ENCODE measurements at regions not wholly inside any gene's neighbourhood (a gene's known extent, or its start where the extent isn't known, plus 50 kb on each side); places are given as distances from the start of the nearest gene placed in this dataset.

DNA sequence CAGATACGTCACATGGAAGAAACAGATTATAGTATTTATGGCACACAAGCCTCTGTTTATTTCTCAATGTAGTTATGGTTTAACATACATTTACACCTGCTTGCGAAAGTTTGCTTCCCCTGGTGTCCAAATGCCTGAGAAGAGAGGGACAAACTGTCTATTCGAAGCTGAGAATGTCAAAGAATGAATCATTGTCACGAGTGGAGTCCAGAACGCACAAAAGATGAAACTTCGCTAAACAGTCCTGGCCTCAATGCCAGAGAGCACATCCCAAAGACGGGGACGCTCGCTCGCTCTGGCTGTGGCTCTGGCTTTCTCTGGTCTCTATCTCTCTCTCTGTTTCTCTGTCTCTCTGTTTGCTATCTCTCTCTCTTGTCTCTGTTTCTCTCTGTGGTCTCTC is 298.8 kb downstream of the FOXL1 start:
- Histone ChIP-seq H3K9me3 (no peaks in the 10 kb centered on the region), H3K4me1 (ENCODE audit: control insufficient read depth in 1 of 2, extremely low read depth in 1 of 2, insufficient read depth in 2 of 2, low read length in 2 of 2) (no peaks in the 10 kb centered on the region), H3K27me3 (replicated peaks in 1 of 2; ENCODE audit: control insufficient read depth in 2 of 2, extremely low read depth in 1 of 2, insufficient read depth in 2 of 2, low read length in 1 of 2) (peaks cover 0 to 50% of the 10 kb centered on the region in 2 experiments), H3K27ac (ENCODE audit: low read length) (no peak overlapping the region), H3K4me3 (ENCODE audit: control insufficient read depth in 1 of 2, extremely low read depth in 1 of 2, low read length in 1 of 2) (no peak overlapping the region), H3K36me3 (ENCODE audit: control insufficient read depth in 2 of 2, extremely low read depth in 1 of 2, insufficient read depth in 1 of 2, low read length in 1 of 2) (no peaks in the 10 kb centered on the region)
- no peak overlapping the region for H3K27ac Mint-ChIP-seq
- peaks cover 0 to 5% (median 0%) of the 10 kb centered on the region in 3 donors for H3K4me1 Mint-ChIP-seq
- H3K36me3 Mint-ChIP-seq: no peaks in the 10 kb centered on the region
- ChIA-PET POLR2A (no interaction called here), CTCF (no interaction called here)
- peaks cover 45 to 48% of the 10 kb centered on the region in 2 donors for H3K27me3 Mint-ChIP-seq
- H3K4me3 Mint-ChIP-seq: no peak overlapping the region
- 85% methylated on average over 7 of the region's 10 CpGs for WGBS (ENCODE audit: insufficient coverage)
- ATAC-seq (replicated peaks in 1 of 4) (no peak), DNase-seq (no peak)
- peaks cover 0 to 16% (median 0%) of the 10 kb centered on the region in 3 donors for H3K9me3 Mint-ChIP-seq

GRCh38 chr16:86877835-86878234 is 299.5 kb downstream of the FOXL1 start:
- no peak overlapping the region for H3K27ac Mint-ChIP-seq
- Histone ChIP-seq H3K27me3 (replicated peaks in 1 of 2; ENCODE audit: control insufficient read depth in 2 of 2, extremely low read depth in 1 of 2, insufficient read depth in 2 of 2, low read length in 1 of 2) (peaks cover 0 to 55% of the 10 kb centered on the region in 2 experiments), H3K9me3 (no peaks in the 10 kb centered on the region), H3K4me3 (ENCODE audit: control insufficient read depth in 1 of 2, extremely low read depth in 1 of 2, low read length in 1 of 2) (no peak overlapping the region), H3K27ac (ENCODE audit: low read length) (no peak overlapping the region), H3K36me3 (ENCODE audit: control insufficient read depth in 2 of 2, extremely low read depth in 1 of 2, insufficient read depth in 1 of 2, low read length in 1 of 2) (no peaks in the 10 kb centered on the region), H3K4me1 (ENCODE audit: control insufficient read depth in 1 of 2, extremely low read depth in 1 of 2, insufficient read depth in 2 of 2, low read length in 2 of 2) (no peaks in the 10 kb centered on the region)
- no peaks in the 10 kb centered on the region for H3K36me3 Mint-ChIP-seq
- DNase-seq: no peak
- peaks cover 0 to 16% (median 0%) of the 10 kb centered on the region in 3 donors for H3K9me3 Mint-ChIP-seq
- peaks cover 0 to 5% (median 0%) of the 10 kb centered on the region in 3 donors for H3K4me1 Mint-ChIP-seq
- no peak for ATAC-seq (replicated peaks in 1 of 4)
- POLR2A ChIA-PET: no interaction called here
- peaks cover 49 to 51% of the 10 kb centered on the region in 2 donors for H3K27me3 Mint-ChIP-seq
- 60% methylated on average over 1 of the region's 2 CpGs for WGBS (ENCODE audit: insufficient coverage)
- H3K4me3 Mint-ChIP-seq: no peak overlapping the region
- CTCF ChIA-PET: no interaction called here

DNA sequence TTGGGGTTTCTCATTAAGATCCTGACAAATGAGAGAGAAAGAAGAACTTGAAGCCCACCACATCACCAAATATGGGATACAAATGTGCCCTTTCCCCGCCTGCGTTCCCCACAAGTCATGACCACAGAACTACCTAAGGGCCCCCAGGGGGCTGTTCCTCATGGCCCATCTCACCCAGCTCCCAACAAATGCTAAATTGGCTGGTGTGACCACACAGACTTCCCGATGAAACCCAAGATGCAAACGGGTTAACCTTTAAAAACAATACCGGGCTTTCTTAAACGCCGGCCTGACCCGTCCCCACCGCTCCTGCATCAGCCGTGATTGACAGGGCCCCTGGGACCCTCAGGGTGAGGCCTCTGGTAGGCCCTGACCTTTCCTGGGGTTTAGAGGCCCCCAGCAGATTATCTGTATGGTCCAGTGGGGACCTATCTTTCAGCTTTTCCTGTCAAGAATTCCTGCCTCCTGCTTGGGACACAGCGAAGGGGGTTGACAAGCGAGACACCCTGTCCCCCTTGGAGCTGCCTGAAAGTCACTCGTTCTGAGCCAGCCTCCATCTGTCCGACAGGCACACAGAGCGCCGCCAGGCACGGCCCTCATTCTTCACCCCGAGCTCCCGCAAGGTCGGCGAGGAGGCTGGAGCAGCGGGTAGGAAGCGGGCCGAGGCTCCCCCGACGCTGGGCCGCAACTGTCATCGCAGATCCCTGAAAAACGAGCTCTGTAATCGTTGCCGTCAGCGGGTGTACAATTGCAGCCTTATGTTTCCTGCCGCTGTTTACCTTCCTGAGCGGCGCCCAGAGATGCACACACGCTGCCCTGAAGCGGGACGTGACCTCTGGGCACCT is 300.1 kb downstream of the FOXL1 start:
- 15% methylated on average over 36 of the region's 38 CpGs for WGBS (ENCODE audit: insufficient coverage)
- Histone ChIP-seq H3K4me3 (ENCODE audit: control insufficient read depth in 1 of 2, extremely low read depth in 1 of 2, low read length in 1 of 2) (no peak overlapping the region), H3K4me1 (ENCODE audit: control insufficient read depth in 1 of 2, extremely low read depth in 1 of 2, insufficient read depth in 2 of 2, low read length in 2 of 2) (no peaks in the 10 kb centered on the region), H3K9me3 (no peaks in the 10 kb centered on the region), H3K27ac (ENCODE audit: low read length) (no peak overlapping the region), H3K27me3 (replicated peaks in 1 of 2; ENCODE audit: control insufficient read depth in 2 of 2, extremely low read depth in 1 of 2, insufficient read depth in 2 of 2, low read length in 1 of 2) (peaks cover 0 to 53% of the 10 kb centered on the region in 2 experiments), H3K36me3 (ENCODE audit: control insufficient read depth in 2 of 2, extremely low read depth in 1 of 2, insufficient read depth in 1 of 2, low read length in 1 of 2) (no peaks in the 10 kb centered on the region)
- Mint-ChIP-seq H3K9me3 (peaks cover 0 to 16% (median 0%) of the 10 kb centered on the region in 3 donors), H3K36me3 (no peaks in the 10 kb centered on the region), H3K27me3 (peaks cover 53 to 54% of the 10 kb centered on the region in 2 donors), H3K4me1 (peaks cover 0 to 5% (median 0%) of the 10 kb centered on the region in 3 donors), H3K27ac (no peak overlapping the region), H3K4me3 (no peak overlapping the region)
- ChIA-PET CTCF (no interaction called here), POLR2A (no interaction called here)
- DNase-seq (no peak), ATAC-seq (replicated peaks in 1 of 4) (no peak)

- no peaks in the 10 kb centered on the region for H3K9me3 ChIP-seq
- peaks cover 53 to 54% of the 10 kb centered on the region in 2 donors for H3K27me3 Mint-ChIP-seq
- CTCF ChIA-PET: no interaction called here
- no peak overlapping the region for H3K27ac ChIP-seq (ENCODE audit: low read length)
- DNase-seq: no peak
- peaks cover 0 to 16% (median 0%) of the 10 kb centered on the region in 3 donors for H3K9me3 Mint-ChIP-seq
- no peaks in the 10 kb centered on the region for H3K4me1 ChIP-seq (ENCODE audit: control insufficient read depth in 1 of 2, extremely low read depth in 1 of 2, insufficient read depth in 2 of 2, low read length in 2 of 2)
- H3K4me1 Mint-ChIP-seq: peaks cover 0 to 5% (median 0%) of the 10 kb centered on the region in 3 donors
- peaks cover 0 to 55% of the 10 kb centered on the region in 2 experiments for H3K27me3 ChIP-seq (replicated peaks in 1 of 2; ENCODE audit: control insufficient read depth in 2 of 2, extremely low read depth in 1 of 2, insufficient read depth in 2 of 2, low read length in 1 of 2)
- H3K4me3 Mint-ChIP-seq: no peak overlapping the region
- H3K36me3 Mint-ChIP-seq: no peaks in the 10 kb centered on the region
- WGBS (ENCODE audit: insufficient coverage): 89% methylated on average over 8 of the region's 11 CpGs
- ATAC-seq (replicated peaks in 1 of 4): no peak
- no peak overlapping the region for H3K27ac Mint-ChIP-seq
- POLR2A ChIA-PET: no interaction called here
- no peak overlapping the region for H3K4me3 ChIP-seq (ENCODE audit: control insufficient read depth in 1 of 2, extremely low read depth in 1 of 2, low read length in 1 of 2)
- no peaks in the 10 kb centered on the region for H3K36me3 ChIP-seq (ENCODE audit: control insufficient read depth in 2 of 2, extremely low read depth in 1 of 2, insufficient read depth in 1 of 2, low read length in 1 of 2)
Measured at GRCh38 chr16:86879268-86879667, 300.9 kb downstream of the FOXL1 start.

GRCh38 chr16:86880316-86881117 is 302.2 kb downstream of the FOXL1 start:
- no peak overlapping the region for H3K4me3 Mint-ChIP-seq

DNA sequence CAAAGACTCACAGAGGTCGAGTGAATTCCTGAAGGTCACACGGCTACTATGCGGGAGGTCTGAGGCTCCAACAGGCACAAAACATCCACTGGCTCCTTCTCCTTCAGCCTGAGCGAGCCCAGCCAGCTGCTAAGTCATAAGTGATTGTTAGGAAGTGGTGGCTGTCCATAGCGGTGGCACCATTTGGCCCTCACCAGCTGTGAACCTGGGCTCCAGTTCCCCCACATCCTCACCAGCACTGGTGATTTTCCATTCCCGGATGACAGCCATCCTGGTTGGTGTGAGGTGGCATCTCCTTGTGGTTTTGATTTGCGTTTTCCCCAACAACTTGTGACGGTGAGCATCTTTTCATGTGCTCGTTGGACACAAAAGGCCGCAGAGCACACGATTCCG is 302.8 kb downstream of the FOXL1 start:
- no peaks in the 10 kb centered on the region for H3K9me3 ChIP-seq
- Mint-ChIP-seq H3K4me3 (no peak overlapping the region), H3K27ac (no peak overlapping the region), H3K4me1 (peaks cover 0 to 5% (median 0%) of the 10 kb centered on the region in 3 donors), H3K27me3 (peaks cover 45 to 55% of the 10 kb centered on the region in 2 donors), H3K36me3 (no peaks in the 10 kb centered on the region), H3K9me3 (peaks cover 0 to 12% (median 0%) of the 10 kb centered on the region in 3 donors)
- no peaks in the 10 kb centered on the region for H3K36me3 ChIP-seq (ENCODE audit: control insufficient read depth in 2 of 2, extremely low read depth in 1 of 2, insufficient read depth in 1 of 2, low read length in 1 of 2)
- WGBS (ENCODE audit: insufficient coverage): 80% methylated on average over 8 of the region's 12 CpGs
- DNase-seq: no peak
- no peaks in the 10 kb centered on the region for H3K4me1 ChIP-seq (ENCODE audit: control insufficient read depth in 1 of 2, extremely low read depth in 1 of 2, insufficient read depth in 2 of 2, low read length in 2 of 2)
- ChIA-PET POLR2A (no interaction called here), CTCF (no interaction called here)
- no peak overlapping the region for H3K4me3 ChIP-seq (ENCODE audit: control insufficient read depth in 1 of 2, extremely low read depth in 1 of 2, low read length in 1 of 2)
- H3K27me3 ChIP-seq (replicated peaks in 1 of 2; ENCODE audit: control insufficient read depth in 2 of 2, extremely low read depth in 1 of 2, insufficient read depth in 2 of 2, low read length in 1 of 2): peaks cover 0 to 58% of the 10 kb centered on the region in 2 experiments
- H3K27ac ChIP-seq (ENCODE audit: low read length): no peak overlapping the region
- no peak for ATAC-seq (replicated peaks in 1 of 4)

More at GRCh38 chr16:86880316-86881117, 302.2 kb downstream of the FOXL1 start:
- H3K4me1 Mint-ChIP-seq: peaks cover 0 to 5% (median 0%) of the 10 kb centered on the region in 3 donors
- no peaks in the 10 kb centered on the region for H3K36me3 Mint-ChIP-seq
- Histone ChIP-seq H3K27me3 (replicated peaks in 1 of 2; ENCODE audit: control insufficient read depth in 2 of 2, extremely low read depth in 1 of 2, insufficient read depth in 2 of 2, low read length in 1 of 2) (peaks cover 0 to 58% of the 10 kb centered on the region in 2 experiments), H3K9me3 (no peaks in the 10 kb centered on the region), H3K4me3 (ENCODE audit: control insufficient read depth in 1 of 2, extremely low read depth in 1 of 2, low read length in 1 of 2) (no peak overlapping the region), H3K27ac (ENCODE audit: low read length) (no peak overlapping the region), H3K36me3 (ENCODE audit: control insufficient read depth in 2 of 2, extremely low read depth in 1 of 2, insufficient read depth in 1 of 2, low read length in 1 of 2) (no peaks in the 10 kb centered on the region), H3K4me1 (ENCODE audit: control insufficient read depth in 1 of 2, extremely low read depth in 1 of 2, insufficient read depth in 2 of 2, low read length in 2 of 2) (no peaks in the 10 kb centered on the region)
- H3K9me3 Mint-ChIP-seq: peaks cover 0 to 16% (median 0%) of the 10 kb centered on the region in 3 donors
- ChIA-PET CTCF (no interaction called here), POLR2A (no interaction called here)
- H3K27me3 Mint-ChIP-seq: peaks cover 50 to 57% of the 10 kb centered on the region in 2 donors
- ATAC-seq (replicated peaks in 1 of 4) (no peak), DNase-seq (no peak)
- H3K27ac Mint-ChIP-seq: no peak overlapping the region
- 79% methylated on average over 14 of the region's 14 CpGs for WGBS (ENCODE audit: insufficient coverage)

All from T-cell (primary cell).